GM12878 (cell line): ENCODE measurements at regions not wholly inside any gene's neighbourhood (a gene's known extent, or its start where the extent isn't known, plus 50 kb on each side); places are given as distances from the start of the nearest gene placed in this dataset.

Experiments
- CHD1 ChIP-seq: IDR thresholded peaks from 2 replicates; pipeline ENCODE4 v1.6.1; 2012; ENCODE audit warnings: low read depth, low read length, improper control_type of control experiment
- GABPA ChIP-seq: IDR thresholded peaks from 2 replicates; pipeline ENCODE4 v1.6.1; 2014; ENCODE audit warnings: antibody characterized with exemption, low read depth, mild to moderate bottlenecking, inconsistent platforms
- JUND ChIP-seq: IDR thresholded peaks from 2 replicates; pipeline ENCODE4 v1.6.1; 2012; ENCODE audit warnings: low read depth, mild to moderate bottlenecking, low read length, improper control_type of control experiment, moderate library complexity
- KDM1A ChIP-seq: fragments of 200-600 bp; sonication (generic); IDR thresholded peaks from 2 replicates; pipeline ENCODE4 v1.6.1; 2016; ENCODE audit warnings: borderline replicate concordance
- NFXL1 ChIP-seq: fragments of 450-650 bp; IDR thresholded peaks from 2 replicates; pipeline ENCODE4 v1.6.1; 2017; ENCODE audit warnings: antibody characterized with exemption, mild to moderate bottlenecking, borderline replicate concordance
- RB1 ChIP-seq: fragments of 450-650 bp; formaldehyde crosslinking; IDR thresholded peaks from 2 replicates; pipeline ENCODE4 v1.6.1; 2017; ENCODE audit warnings: mild to moderate bottlenecking, borderline replicate concordance
- RFX5 ChIP-seq: IDR thresholded peaks from 2 replicates; pipeline ENCODE4 v1.6.1; 2011; ENCODE audit warnings: low read depth, low read length, improper control_type of control experiment
- SIN3A ChIP-seq: IDR thresholded peaks from 2 replicates; pipeline ENCODE4 v1.6.1; 2012; ENCODE audit warnings: low read depth, low read length, improper control_type of control experiment
- TF ChIP-seq, protein P1 (sequence below): IDR thresholded peaks from 2 replicates; pipeline ENCODE4 v1.6.1; 2011; ENCODE audit warnings: low read depth, low read length, improper control_type of control experiment, borderline replicate concordance
- TF ChIP-seq, protein P2 (sequence below), 3 experiments: IDR thresholded peaks in 2 of 3; conservative IDR thresholded peaks in 1 of 3; 2 replicates each; pipeline ENCODE4 v1.5.1; 2011; ENCODE audit warnings: low read depth in 3 of 3, low read length in 3 of 3, mild to moderate bottlenecking in 3 of 3, control low read depth in 2 of 3, moderate library complexity in 2 of 3, inconsistent platforms in 1 of 3, mixed read lengths in 1 of 3; ENCODE audit not compliant: control insufficient read depth in 2 of 3, insufficient read depth in 1 of 3; ENCODE audit errors: extremely low read depth in 1 of 3
- TF ChIP-seq, protein P3 (sequence below): IDR thresholded peaks from 2 replicates; pipeline ENCODE4 v1.6.1; 2012; ENCODE audit warnings: low read depth, low read length, improper control_type of control experiment
- TF ChIP-seq, protein P4 (sequence below): IDR thresholded peaks from 2 replicates; pipeline ENCODE4 v1.6.1; 2012; ENCODE audit warnings: low read length, inconsistent platforms
- TF ChIP-seq, protein P5 (sequence below): fragments of 450-650 bp; IDR thresholded peaks from 2 replicates; pipeline ENCODE4 v1.6.1; 2017; ENCODE audit warnings: antibody characterized with exemption, mild to moderate bottlenecking, moderate library complexity

DNA sequence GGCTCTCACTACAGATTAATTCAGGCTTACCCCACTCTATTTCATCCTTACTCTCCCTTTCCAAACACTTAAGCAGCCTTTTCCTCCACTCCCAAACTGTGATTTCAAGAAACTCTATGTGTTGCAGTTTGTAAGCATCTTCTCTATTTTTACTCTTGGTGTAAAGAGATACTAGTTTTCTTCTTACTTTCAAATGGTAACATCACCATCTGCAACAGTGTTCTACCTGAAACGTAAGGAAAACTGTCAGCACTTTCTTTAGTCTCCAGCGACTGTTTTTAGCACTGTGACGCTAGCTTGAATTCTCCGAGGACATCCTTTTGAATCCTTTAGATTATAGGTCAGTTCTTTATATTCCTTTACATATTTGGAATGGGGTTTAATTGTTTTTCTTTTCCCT is 335.2 kb downstream of the PDGFC start:
- no peak for TF ChIP-seq NFXL1
- TF ChIP-seq, protein P1, sequence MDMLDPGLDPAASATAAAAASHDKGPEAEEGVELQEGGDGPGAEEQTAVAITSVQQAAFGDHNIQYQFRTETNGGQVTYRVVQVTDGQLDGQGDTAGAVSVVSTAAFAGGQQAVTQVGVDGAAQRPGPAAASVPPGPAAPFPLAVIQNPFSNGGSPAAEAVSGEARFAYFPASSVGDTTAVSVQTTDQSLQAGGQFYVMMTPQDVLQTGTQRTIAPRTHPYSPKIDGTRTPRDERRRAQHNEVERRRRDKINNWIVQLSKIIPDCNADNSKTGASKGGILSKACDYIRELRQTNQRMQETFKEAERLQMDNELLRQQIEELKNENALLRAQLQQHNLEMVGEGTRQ: no peak
- TF ChIP-seq, protein P2, sequence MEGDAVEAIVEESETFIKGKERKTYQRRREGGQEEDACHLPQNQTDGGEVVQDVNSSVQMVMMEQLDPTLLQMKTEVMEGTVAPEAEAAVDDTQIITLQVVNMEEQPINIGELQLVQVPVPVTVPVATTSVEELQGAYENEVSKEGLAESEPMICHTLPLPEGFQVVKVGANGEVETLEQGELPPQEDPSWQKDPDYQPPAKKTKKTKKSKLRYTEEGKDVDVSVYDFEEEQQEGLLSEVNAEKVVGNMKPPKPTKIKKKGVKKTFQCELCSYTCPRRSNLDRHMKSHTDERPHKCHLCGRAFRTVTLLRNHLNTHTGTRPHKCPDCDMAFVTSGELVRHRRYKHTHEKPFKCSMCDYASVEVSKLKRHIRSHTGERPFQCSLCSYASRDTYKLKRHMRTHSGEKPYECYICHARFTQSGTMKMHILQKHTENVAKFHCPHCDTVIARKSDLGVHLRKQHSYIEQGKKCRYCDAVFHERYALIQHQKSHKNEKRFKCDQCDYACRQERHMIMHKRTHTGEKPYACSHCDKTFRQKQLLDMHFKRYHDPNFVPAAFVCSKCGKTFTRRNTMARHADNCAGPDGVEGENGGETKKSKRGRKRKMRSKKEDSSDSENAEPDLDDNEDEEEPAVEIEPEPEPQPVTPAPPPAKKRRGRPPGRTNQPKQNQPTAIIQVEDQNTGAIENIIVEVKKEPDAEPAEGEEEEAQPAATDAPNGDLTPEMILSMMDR (IDR thresholded peaks at IDR 0.05 in 2 of 3, conservative IDR thresholded peaks at IDR 0.05 in 1 of 3; ENCODE audit: control insufficient read depth in 2 of 3, extremely low read depth in 1 of 3, insufficient read depth in 1 of 3, low read depth in 3 of 3, low read length in 3 of 3): no peak
- no peak for TF ChIP-seq KDM1A
- TF ChIP-seq, protein P3, sequence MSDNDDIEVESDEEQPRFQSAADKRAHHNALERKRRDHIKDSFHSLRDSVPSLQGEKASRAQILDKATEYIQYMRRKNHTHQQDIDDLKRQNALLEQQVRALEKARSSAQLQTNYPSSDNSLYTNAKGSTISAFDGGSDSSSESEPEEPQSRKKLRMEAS: no peak
- no peak for TF ChIP-seq SIN3A
- no peak for TF ChIP-seq CHD1
- TF ChIP-seq RFX5: no peak
- TF ChIP-seq, protein P4, sequence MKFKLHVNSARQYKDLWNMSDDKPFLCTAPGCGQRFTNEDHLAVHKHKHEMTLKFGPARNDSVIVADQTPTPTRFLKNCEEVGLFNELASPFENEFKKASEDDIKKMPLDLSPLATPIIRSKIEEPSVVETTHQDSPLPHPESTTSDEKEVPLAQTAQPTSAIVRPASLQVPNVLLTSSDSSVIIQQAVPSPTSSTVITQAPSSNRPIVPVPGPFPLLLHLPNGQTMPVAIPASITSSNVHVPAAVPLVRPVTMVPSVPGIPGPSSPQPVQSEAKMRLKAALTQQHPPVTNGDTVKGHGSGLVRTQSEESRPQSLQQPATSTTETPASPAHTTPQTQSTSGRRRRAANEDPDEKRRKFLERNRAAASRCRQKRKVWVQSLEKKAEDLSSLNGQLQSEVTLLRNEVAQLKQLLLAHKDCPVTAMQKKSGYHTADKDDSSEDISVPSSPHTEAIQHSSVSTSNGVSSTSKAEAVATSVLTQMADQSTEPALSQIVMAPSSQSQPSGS: no peak
- TF ChIP-seq, protein P5, sequence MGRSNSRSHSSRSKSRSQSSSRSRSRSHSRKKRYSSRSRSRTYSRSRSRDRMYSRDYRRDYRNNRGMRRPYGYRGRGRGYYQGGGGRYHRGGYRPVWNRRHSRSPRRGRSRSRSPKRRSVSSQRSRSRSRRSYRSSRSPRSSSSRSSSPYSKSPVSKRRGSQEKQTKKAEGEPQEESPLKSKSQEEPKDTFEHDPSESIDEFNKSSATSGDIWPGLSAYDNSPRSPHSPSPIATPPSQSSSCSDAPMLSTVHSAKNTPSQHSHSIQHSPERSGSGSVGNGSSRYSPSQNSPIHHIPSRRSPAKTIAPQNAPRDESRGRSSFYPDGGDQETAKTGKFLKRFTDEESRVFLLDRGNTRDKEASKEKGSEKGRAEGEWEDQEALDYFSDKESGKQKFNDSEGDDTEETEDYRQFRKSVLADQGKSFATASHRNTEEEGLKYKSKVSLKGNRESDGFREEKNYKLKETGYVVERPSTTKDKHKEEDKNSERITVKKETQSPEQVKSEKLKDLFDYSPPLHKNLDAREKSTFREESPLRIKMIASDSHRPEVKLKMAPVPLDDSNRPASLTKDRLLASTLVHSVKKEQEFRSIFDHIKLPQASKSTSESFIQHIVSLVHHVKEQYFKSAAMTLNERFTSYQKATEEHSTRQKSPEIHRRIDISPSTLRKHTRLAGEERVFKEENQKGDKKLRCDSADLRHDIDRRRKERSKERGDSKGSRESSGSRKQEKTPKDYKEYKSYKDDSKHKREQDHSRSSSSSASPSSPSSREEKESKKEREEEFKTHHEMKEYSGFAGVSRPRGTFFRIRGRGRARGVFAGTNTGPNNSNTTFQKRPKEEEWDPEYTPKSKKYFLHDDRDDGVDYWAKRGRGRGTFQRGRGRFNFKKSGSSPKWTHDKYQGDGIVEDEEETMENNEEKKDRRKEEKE: no peak
- TF ChIP-seq JUND: no peak
- TF ChIP-seq RB1: no peak
- TF ChIP-seq GABPA: no peak
